H1 (cell line): ENCODE measurements at regions not wholly inside any gene's neighbourhood (a gene's known extent, or its start where the extent isn't known, plus 50 kb on each side); places are given as distances from the start of the nearest gene placed in this dataset.

Experiments
- CEBPB ChIP-seq: IDR thresholded peaks from 2 replicates; pipeline ENCODE4 v1.6.1; 2012; ENCODE audit warnings: low read depth, low read length
- CHD7 ChIP-seq: fragments of 300-600 bp; sonication (generic); IDR thresholded peaks from 2 replicates; pipeline ENCODE4 v1.7.1; 2012; ENCODE audit warnings: low read length, moderate library complexity, mild to moderate bottlenecking, inconsistent platforms; ENCODE audit not compliant: insufficient replicate concordance
- GABPA ChIP-seq: IDR thresholded peaks from 2 replicates; pipeline ENCODE4 v1.6.1; 2011; ENCODE audit warnings: mild to moderate bottlenecking, low read length, moderate library complexity, borderline replicate concordance; ENCODE audit not compliant: insufficient read depth
- RFX5 ChIP-seq: IDR thresholded peaks from 2 replicates; pipeline ENCODE4 v1.6.1; 2011; ENCODE audit warnings: low read depth, low read length, improper control_type of control experiment, borderline replicate concordance
- SAP30 ChIP-seq: fragments of 300-600 bp; sonication (generic); IDR thresholded peaks from 2 replicates; pipeline ENCODE4 v1.7.1; 2012; ENCODE audit warnings: low read length, moderate library complexity, mild to moderate bottlenecking, inconsistent platforms; ENCODE audit not compliant: insufficient read depth, insufficient replicate concordance
- USF2 ChIP-seq: IDR thresholded peaks from 2 replicates; pipeline ENCODE4 v1.6.1; 2011; ENCODE audit warnings: low read length, improper control_type of control experiment

- TF ChIP-seq CHD7 (no peak), RFX5 (no peak), SAP30 (no peak), CEBPB (no peak), USF2 (no peak), GABPA (no peak)
Observed at GRCh38 chr10:64062793-64063192, 541.6 kb downstream of the REEP3 start (continued).
